Right lobe of liver (tissue), 6 donors: ENCODE measurements at regions not wholly inside any gene's neighbourhood (a gene's known extent, or its start where the extent isn't known, plus 50 kb on each side); places are given as distances from the start of the nearest gene placed in this dataset.

Source experiments
- ATAC-seq, 4 donors: fragments of 200-7000 bp; cut with Tn5 transposase; one replicate each; pipeline ENCODE4 v1.9.1; 2020; ENCODE audit warnings: mild to moderate bottlenecking in 4 of 4, moderate library complexity in 4 of 4
- DNase-seq, 3 donors: peaks; one replicate each; pipeline ENCODE4 v3.0.0-alpha.2; 2020
- H3K27ac ChIP-seq, 3 donors: fragments of 200-600 bp; one replicate each; pipeline ENCODE4 v1.8.0; 2022
- H3K27me3 ChIP-seq, 2 donors: fragments of 200-600 bp; one replicate each; pipeline ENCODE4 v1.8.0; 2022
- H3K36me3 ChIP-seq, 4 donors: fragments of 200-600 bp; sonication (generic) in 1 of 4; one replicate each; pipeline versions ENCODE4 v1.5.1 to v1.8.0; 2017 to 2022; ENCODE audit warnings: control low read depth in 1 of 4
- H3K4me1 ChIP-seq, 4 donors: fragments of 200-600 bp; sonication (generic) in 1 of 4; one replicate each; pipeline versions ENCODE4 v1.5.1 to v1.8.0; 2017 to 2022; ENCODE audit warnings: control low read depth in 1 of 4
- H3K4me3 ChIP-seq, 3 donors: fragments of 200-600 bp; one replicate each; pipeline ENCODE4 v1.8.0; 2022
- H3K9me3 ChIP-seq, 4 donors: fragments of 200-600 bp; sonication (generic) in 1 of 4; one replicate each; pipeline versions ENCODE4 v1.5.1 to v1.8.0; 2017 to 2022; ENCODE audit warnings: control low read depth in 1 of 4
- CTCF ChIP-seq, 4 donors: fragments of 200-600 bp in 3 of 4; fragments of 450-650 bp in 1 of 4; IDR thresholded peaks; one replicate each; pipeline versions ENCODE4 v1.5.1 to v1.8.0; 2016 to 2022; ENCODE audit warnings: antibody characterized with exemption in 4 of 4, mild to moderate bottlenecking in 2 of 4
- POLR2A ChIP-seq: fragments of 450-650 bp; IDR thresholded peaks from one replicate; pipeline ENCODE4 v1.6.1; 2017; ENCODE audit warnings: antibody characterized with exemption, mild to moderate bottlenecking
- WGBS: methylation state at CpG from one replicate; pipeline ENCODE4 v1.1.6; 2018; ENCODE audit warnings: low coverage, low lambda C conversion rate; ENCODE audit not compliant: insufficient coverage; ENCODE audit errors: missing lambda C conversion rate; 5-methylcytosine and 5-hydroxymethylcytosine counted together
- intact Hi-C, 2 donors: fragments of 100-400 bp; cut with DNase I; formaldehyde crosslinking; loops; one replicate each; pipeline versions ENCODE4 v1.11.2 to v1.14.1; 2022
- donor health status: DM: no; HTN: yes; CAD: no.
- donor health status: DM: no; HTN: no; CAD: no.
- donor health status: DM: no; HTN: no; CAD: no.
- donor health status: DM: no; HTN: yes; CAD: no.
- donor health status: DM: no; HTN: yes; CAD: no.

GRCh38 chr13:99063178-99063577 lies 85.3 kb upstream of the DOCK9 start:
- no peak overlapping the region for H3K4me3 ChIP-seq
- ATAC-seq (no peak), DNase-seq (no peak)
- TF ChIP-seq POLR2A = no peak
- TF ChIP-seq CTCF (IDR thresholded peaks at IDR 0.05) = no peak
- H3K27ac ChIP-seq = peak overlapping the region in 1 of 3 donors; percentile 20
- intact Hi-C loops = no loop called here
- H3K4me1 ChIP-seq = peaks cover 0 to 12% (median 1%) of the 10 kb centered on the region in 4 donors
- no peaks in the 10 kb centered on the region for H3K27me3 ChIP-seq
- H3K36me3 ChIP-seq = no peaks in the 10 kb centered on the region
- WGBS = 89% methylated on average over 5 of the region's 8 CpGs
- H3K9me3 ChIP-seq = no peaks in the 10 kb centered on the region

GRCh38 chr13:99063952-99064351 lies 86.1 kb upstream of the DOCK9 start:
- 85% methylated on average over 1 of the region's 1 CpG for WGBS
- Histone ChIP-seq H3K27me3 (no peaks in the 10 kb centered on the region), H3K4me3 (no peak overlapping the region), H3K36me3 (no peaks in the 10 kb centered on the region), H3K27ac (no peak overlapping the region), H3K4me1 (peaks cover 0 to 11% (median 0%) of the 10 kb centered on the region in 4 donors), H3K9me3 (no peaks in the 10 kb centered on the region)
- ATAC-seq = no peak
- TF ChIP-seq POLR2A (no peak), CTCF (IDR thresholded peaks at IDR 0.05) (no peak)
- intact Hi-C loops = no loop called here
- DNase-seq = no peak

GRCh38 chr13:99064624-99065234 lies 86.9 kb upstream of the DOCK9 start:
- TF ChIP-seq POLR2A = no peak
- no peak for TF ChIP-seq CTCF (IDR thresholded peaks at IDR 0.05)
- no peaks in the 10 kb centered on the region for H3K36me3 ChIP-seq
- intact Hi-C loops = no loop called here
- 85% methylated on average over 5 of the region's 5 CpGs for WGBS
- DNase-seq (no peak), ATAC-seq (no peak)
- H3K4me1 ChIP-seq = peaks cover 0 to 11% (median 0%) of the 10 kb centered on the region in 4 donors
- H3K4me3 ChIP-seq = no peak overlapping the region
- no peaks in the 10 kb centered on the region for H3K9me3 ChIP-seq
- H3K27me3 ChIP-seq = no peaks in the 10 kb centered on the region
- H3K27ac ChIP-seq = no peak overlapping the region

GRCh38 chr13:99065235-99066015 lies 87.6 kb upstream of the DOCK9 start:
- WGBS = 79% methylated on average over 7 of the region's 7 CpGs
- no peak for ATAC-seq
- Histone ChIP-seq H3K36me3 (no peaks in the 10 kb centered on the region), H3K4me1 (peaks cover 0 to 11% (median 0%) of the 10 kb centered on the region in 4 donors), H3K27me3 (no peaks in the 10 kb centered on the region), H3K9me3 (no peaks in the 10 kb centered on the region), H3K27ac (no peak overlapping the region), H3K4me3 (no peak overlapping the region)
- intact Hi-C loops = no loop called here
- no peak for TF ChIP-seq POLR2A
- TF ChIP-seq CTCF (IDR thresholded peaks at IDR 0.05) = no peak
- no peak for DNase-seq
